H1 (cell line): ENCODE measurements at regions not wholly inside any gene's neighbourhood (a gene's known extent, or its start where the extent isn't known, plus 50 kb on each side); places are given as distances from the start of the nearest gene placed in this dataset.

ENCODE experiments used
- ATF3 ChIP-seq: IDR thresholded peaks from 2 replicates; pipeline ENCODE4 v1.6.1; 2011; ENCODE audit warnings: low read depth, mild to moderate bottlenecking, low read length; ENCODE audit not compliant: insufficient read depth
- KDM5A ChIP-seq: fragments of 200-600 bp; IDR thresholded peaks from 2 replicates; pipeline ENCODE4 v1.7.1; 2012; ENCODE audit warnings: mild to moderate bottlenecking, low read length, inconsistent platforms, mixed read lengths
- TF ChIP-seq, protein P1 (sequence below): fragments of 300-600 bp; sonication (generic); IDR thresholded peaks from 2 replicates; pipeline ENCODE4 v1.7.1; 2012; ENCODE audit warnings: low read length, moderate library complexity, mild to moderate bottlenecking, inconsistent platforms; ENCODE audit not compliant: insufficient replicate concordance
- TF ChIP-seq, protein P2 (sequence below), 3 experiments: IDR thresholded peaks; 1 replicate in 2 of 3; 2 replicates in 1 of 3; pipeline versions ENCODE4 v1.5.1 to v1.6.1; 2011; ENCODE audit warnings: low read length in 3 of 3, mild to moderate bottlenecking in 3 of 3, inconsistent platforms in 2 of 3, low read depth in 1 of 3, moderate library complexity in 1 of 3; ENCODE audit not compliant: insufficient read depth in 1 of 3; ENCODE audit errors: control extremely low read depth in 1 of 3

DNA sequence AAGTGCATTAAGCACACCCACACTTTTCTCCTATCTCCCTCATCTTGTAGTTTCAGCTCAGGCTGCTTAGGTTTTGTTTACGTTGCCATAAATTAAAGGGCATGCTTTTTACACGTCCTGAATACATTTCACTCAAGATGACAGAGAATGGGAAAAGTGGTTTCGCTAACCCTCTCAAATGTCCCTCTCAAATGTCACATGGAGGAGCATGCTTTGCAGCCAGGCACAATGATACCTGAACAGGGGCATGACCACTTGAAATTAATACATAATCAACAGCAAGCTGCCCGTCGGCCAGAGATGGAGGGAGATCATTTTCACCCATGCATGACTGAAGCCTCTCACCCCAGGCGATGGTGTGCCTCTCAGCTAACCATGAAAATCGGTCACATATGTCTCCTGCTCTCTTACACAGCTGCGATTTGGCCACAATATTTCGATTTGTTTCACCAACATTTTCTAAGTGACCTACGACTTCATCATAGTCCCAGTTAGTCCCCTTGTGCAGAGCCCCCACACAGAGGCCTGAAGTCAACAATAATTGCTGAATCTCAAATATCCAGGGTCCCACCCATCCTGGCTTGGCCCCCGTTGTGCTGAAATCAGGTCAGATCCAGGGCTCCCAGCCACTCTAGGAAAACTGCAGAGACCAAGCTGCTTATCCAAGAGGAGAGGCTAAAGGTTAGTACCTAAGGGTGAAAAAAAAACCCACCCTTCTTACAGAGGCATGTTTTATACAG lies 373.9 kb upstream of the NFE2L3 start (continued):
- TF ChIP-seq, protein P1, sequence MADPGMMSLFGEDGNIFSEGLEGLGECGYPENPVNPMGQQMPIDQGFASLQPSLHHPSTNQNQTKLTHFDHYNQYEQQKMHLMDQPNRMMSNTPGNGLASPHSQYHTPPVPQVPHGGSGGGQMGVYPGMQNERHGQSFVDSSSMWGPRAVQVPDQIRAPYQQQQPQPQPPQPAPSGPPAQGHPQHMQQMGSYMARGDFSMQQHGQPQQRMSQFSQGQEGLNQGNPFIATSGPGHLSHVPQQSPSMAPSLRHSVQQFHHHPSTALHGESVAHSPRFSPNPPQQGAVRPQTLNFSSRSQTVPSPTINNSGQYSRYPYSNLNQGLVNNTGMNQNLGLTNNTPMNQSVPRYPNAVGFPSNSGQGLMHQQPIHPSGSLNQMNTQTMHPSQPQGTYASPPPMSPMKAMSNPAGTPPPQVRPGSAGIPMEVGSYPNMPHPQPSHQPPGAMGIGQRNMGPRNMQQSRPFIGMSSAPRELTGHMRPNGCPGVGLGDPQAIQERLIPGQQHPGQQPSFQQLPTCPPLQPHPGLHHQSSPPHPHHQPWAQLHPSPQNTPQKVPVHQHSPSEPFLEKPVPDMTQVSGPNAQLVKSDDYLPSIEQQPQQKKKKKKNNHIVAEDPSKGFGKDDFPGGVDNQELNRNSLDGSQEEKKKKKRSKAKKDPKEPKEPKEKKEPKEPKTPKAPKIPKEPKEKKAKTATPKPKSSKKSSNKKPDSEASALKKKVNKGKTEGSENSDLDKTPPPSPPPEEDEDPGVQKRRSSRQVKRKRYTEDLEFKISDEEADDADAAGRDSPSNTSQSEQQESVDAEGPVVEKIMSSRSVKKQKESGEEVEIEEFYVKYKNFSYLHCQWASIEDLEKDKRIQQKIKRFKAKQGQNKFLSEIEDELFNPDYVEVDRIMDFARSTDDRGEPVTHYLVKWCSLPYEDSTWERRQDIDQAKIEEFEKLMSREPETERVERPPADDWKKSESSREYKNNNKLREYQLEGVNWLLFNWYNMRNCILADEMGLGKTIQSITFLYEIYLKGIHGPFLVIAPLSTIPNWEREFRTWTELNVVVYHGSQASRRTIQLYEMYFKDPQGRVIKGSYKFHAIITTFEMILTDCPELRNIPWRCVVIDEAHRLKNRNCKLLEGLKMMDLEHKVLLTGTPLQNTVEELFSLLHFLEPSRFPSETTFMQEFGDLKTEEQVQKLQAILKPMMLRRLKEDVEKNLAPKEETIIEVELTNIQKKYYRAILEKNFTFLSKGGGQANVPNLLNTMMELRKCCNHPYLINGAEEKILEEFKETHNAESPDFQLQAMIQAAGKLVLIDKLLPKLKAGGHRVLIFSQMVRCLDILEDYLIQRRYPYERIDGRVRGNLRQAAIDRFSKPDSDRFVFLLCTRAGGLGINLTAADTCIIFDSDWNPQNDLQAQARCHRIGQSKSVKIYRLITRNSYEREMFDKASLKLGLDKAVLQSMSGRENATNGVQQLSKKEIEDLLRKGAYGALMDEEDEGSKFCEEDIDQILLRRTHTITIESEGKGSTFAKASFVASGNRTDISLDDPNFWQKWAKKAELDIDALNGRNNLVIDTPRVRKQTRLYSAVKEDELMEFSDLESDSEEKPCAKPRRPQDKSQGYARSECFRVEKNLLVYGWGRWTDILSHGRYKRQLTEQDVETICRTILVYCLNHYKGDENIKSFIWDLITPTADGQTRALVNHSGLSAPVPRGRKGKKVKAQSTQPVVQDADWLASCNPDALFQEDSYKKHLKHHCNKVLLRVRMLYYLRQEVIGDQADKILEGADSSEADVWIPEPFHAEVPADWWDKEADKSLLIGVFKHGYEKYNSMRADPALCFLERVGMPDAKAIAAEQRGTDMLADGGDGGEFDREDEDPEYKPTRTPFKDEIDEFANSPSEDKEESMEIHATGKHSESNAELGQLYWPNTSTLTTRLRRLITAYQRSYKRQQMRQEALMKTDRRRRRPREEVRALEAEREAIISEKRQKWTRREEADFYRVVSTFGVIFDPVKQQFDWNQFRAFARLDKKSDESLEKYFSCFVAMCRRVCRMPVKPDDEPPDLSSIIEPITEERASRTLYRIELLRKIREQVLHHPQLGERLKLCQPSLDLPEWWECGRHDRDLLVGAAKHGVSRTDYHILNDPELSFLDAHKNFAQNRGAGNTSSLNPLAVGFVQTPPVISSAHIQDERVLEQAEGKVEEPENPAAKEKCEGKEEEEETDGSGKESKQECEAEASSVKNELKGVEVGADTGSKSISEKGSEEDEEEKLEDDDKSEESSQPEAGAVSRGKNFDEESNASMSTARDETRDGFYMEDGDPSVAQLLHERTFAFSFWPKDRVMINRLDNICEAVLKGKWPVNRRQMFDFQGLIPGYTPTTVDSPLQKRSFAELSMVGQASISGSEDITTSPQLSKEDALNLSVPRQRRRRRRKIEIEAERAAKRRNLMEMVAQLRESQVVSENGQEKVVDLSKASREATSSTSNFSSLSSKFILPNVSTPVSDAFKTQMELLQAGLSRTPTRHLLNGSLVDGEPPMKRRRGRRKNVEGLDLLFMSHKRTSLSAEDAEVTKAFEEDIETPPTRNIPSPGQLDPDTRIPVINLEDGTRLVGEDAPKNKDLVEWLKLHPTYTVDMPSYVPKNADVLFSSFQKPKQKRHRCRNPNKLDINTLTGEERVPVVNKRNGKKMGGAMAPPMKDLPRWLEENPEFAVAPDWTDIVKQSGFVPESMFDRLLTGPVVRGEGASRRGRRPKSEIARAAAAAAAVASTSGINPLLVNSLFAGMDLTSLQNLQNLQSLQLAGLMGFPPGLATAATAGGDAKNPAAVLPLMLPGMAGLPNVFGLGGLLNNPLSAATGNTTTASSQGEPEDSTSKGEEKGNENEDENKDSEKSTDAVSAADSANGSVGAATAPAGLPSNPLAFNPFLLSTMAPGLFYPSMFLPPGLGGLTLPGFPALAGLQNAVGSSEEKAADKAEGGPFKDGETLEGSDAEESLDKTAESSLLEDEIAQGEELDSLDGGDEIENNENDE: no peak
- TF ChIP-seq KDM5A (no peak), ATF3 (no peak)
- TF ChIP-seq, protein P2, sequence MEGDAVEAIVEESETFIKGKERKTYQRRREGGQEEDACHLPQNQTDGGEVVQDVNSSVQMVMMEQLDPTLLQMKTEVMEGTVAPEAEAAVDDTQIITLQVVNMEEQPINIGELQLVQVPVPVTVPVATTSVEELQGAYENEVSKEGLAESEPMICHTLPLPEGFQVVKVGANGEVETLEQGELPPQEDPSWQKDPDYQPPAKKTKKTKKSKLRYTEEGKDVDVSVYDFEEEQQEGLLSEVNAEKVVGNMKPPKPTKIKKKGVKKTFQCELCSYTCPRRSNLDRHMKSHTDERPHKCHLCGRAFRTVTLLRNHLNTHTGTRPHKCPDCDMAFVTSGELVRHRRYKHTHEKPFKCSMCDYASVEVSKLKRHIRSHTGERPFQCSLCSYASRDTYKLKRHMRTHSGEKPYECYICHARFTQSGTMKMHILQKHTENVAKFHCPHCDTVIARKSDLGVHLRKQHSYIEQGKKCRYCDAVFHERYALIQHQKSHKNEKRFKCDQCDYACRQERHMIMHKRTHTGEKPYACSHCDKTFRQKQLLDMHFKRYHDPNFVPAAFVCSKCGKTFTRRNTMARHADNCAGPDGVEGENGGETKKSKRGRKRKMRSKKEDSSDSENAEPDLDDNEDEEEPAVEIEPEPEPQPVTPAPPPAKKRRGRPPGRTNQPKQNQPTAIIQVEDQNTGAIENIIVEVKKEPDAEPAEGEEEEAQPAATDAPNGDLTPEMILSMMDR (IDR thresholded peaks at IDR 0.05; ENCODE audit: control extremely low read depth in 1 of 3, insufficient read depth in 1 of 3, low read depth in 1 of 3, low read length in 3 of 3): no peak
- TF ChIP-seq, all 59 proteins: peak for 0
